H1 (cell line): ENCODE measurements at regions not wholly inside any gene's neighbourhood (a gene's known extent, or its start where the extent isn't known, plus 50 kb on each side); places are given as distances from the start of the nearest gene placed in this dataset.

Experiments
- EGR1 ChIP-seq: IDR thresholded peaks from 2 replicates; pipeline ENCODE4 v1.6.1; 2011; ENCODE audit warnings: low read depth, low read length, borderline replicate concordance
- EP300 ChIP-seq, 2 experiments: IDR thresholded peaks; 1 replicate in 1 of 2; 2 replicates in 1 of 2; pipeline ENCODE4 v1.6.1; 2011 to 2012; ENCODE audit warnings: low read depth in 2 of 2, low read length in 2 of 2, mild to moderate bottlenecking in 2 of 2, borderline replicate concordance in 1 of 2, inconsistent platforms in 1 of 2, moderate library complexity in 1 of 2
- JUN ChIP-seq: IDR thresholded peaks from 2 replicates; pipeline ENCODE4 v1.6.1; 2011; ENCODE audit warnings: low read depth, mild to moderate bottlenecking, improper control_type of control experiment, low read length
- JUND ChIP-seq: IDR thresholded peaks from 2 replicates; pipeline ENCODE4 v1.6.1; 2011; ENCODE audit warnings: mild to moderate bottlenecking, improper control_type of control experiment, low read length
- POLR2A ChIP-seq, 2 experiments: IDR thresholded peaks; 1 replicate in 1 of 2; 2 replicates in 1 of 2; pipeline ENCODE4 v1.6.1; 2011; ENCODE audit warnings: low read depth in 2 of 2, low read length in 2 of 2, mild to moderate bottlenecking in 2 of 2; ENCODE audit errors: control extremely low read depth in 1 of 2
- POU5F1 ChIP-seq: IDR thresholded peaks from 2 replicates; pipeline ENCODE4 v1.6.1; 2011; ENCODE audit warnings: low read depth, mild to moderate bottlenecking, low read length, moderate library complexity
- SIX5 ChIP-seq: IDR thresholded peaks from 2 replicates; pipeline ENCODE4 v1.6.1; 2011; ENCODE audit warnings: mild to moderate bottlenecking, low read depth, low read length
- SUZ12 ChIP-seq: fragments of 200-600 bp; sonication (generic); IDR thresholded peaks from 2 replicates; pipeline ENCODE4 v1.6.1; 2012; ENCODE audit warnings: mild to moderate bottlenecking, inconsistent platforms, low read length, moderate library complexity, mixed read lengths
- YY1 ChIP-seq: IDR thresholded peaks from 2 replicates; pipeline ENCODE4 v1.6.1; 2011; ENCODE audit warnings: low read depth, mild to moderate bottlenecking, low read length
- TF ChIP-seq, protein P1 (sequence below), 3 experiments: IDR thresholded peaks; 1 replicate in 2 of 3; 2 replicates in 1 of 3; pipeline versions ENCODE4 v1.5.1 to v1.6.1; 2011; ENCODE audit warnings: low read length in 3 of 3, mild to moderate bottlenecking in 3 of 3, inconsistent platforms in 2 of 3, low read depth in 1 of 3, moderate library complexity in 1 of 3; ENCODE audit not compliant: insufficient read depth in 1 of 3; ENCODE audit errors: control extremely low read depth in 1 of 3
- TF ChIP-seq, protein P2 (sequence below): IDR thresholded peaks from 2 replicates; pipeline ENCODE4 v1.6.1; 2011; ENCODE audit warnings: low read length, improper control_type of control experiment

DNA sequence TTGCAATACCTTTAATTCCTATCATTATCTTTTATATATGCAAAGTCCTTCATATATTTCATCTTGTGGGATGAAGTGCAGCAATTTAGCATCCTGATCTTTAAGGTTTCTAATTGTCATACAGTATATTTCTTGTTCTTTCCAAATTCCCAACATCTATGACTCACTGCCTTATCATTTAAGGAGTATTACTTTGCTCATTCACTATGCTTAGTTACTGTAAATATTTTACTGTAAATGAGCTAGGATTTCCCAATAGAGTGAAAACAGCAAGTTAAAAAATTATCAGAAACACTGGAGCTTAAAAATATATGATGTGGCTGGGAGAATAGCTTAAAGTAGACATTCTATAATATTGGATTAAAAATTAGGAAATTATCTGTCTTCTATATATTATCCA, 69.9 kb downstream of the SLITRK6 start:
- TF ChIP-seq EGR1 (no peak), POLR2A (IDR thresholded peaks at IDR 0.05; ENCODE audit: control extremely low read depth in 1 of 2, low read depth in 2 of 2, low read length in 2 of 2) (no peak), SUZ12 (no peak), JUN (no peak), JUND (no peak), SIX5 (no peak), EP300 (IDR thresholded peaks at IDR 0.05; ENCODE audit: borderline replicate concordance in 1 of 2, low read depth in 2 of 2, low read length in 2 of 2) (no peak), YY1 (no peak), POU5F1 (no peak)
- TF ChIP-seq, protein P1, sequence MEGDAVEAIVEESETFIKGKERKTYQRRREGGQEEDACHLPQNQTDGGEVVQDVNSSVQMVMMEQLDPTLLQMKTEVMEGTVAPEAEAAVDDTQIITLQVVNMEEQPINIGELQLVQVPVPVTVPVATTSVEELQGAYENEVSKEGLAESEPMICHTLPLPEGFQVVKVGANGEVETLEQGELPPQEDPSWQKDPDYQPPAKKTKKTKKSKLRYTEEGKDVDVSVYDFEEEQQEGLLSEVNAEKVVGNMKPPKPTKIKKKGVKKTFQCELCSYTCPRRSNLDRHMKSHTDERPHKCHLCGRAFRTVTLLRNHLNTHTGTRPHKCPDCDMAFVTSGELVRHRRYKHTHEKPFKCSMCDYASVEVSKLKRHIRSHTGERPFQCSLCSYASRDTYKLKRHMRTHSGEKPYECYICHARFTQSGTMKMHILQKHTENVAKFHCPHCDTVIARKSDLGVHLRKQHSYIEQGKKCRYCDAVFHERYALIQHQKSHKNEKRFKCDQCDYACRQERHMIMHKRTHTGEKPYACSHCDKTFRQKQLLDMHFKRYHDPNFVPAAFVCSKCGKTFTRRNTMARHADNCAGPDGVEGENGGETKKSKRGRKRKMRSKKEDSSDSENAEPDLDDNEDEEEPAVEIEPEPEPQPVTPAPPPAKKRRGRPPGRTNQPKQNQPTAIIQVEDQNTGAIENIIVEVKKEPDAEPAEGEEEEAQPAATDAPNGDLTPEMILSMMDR (IDR thresholded peaks at IDR 0.05; ENCODE audit: control extremely low read depth in 1 of 3, insufficient read depth in 1 of 3, low read depth in 1 of 3, low read length in 3 of 3): no peak
- TF ChIP-seq, protein P2, sequence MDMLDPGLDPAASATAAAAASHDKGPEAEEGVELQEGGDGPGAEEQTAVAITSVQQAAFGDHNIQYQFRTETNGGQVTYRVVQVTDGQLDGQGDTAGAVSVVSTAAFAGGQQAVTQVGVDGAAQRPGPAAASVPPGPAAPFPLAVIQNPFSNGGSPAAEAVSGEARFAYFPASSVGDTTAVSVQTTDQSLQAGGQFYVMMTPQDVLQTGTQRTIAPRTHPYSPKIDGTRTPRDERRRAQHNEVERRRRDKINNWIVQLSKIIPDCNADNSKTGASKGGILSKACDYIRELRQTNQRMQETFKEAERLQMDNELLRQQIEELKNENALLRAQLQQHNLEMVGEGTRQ: no peak
